ENCODE measurements at regions not wholly inside any gene's neighbourhood (a gene's known extent, or its start where the extent isn't known, plus 50 kb on each side); places are given as distances from the start of the nearest gene placed in this dataset.

- Mint-ChIP-seq H3K9me3 (ENCODE audit: insufficient read depth) (no peaks in the 10 kb centered on the region), H3K4me3 (no peak overlapping the region), H3K27me3 (no peaks in the 10 kb centered on the region), H3K27ac (no peak overlapping the region), H3K4me1 (no peaks in the 10 kb centered on the region)
- 92% methylated on average over 2 of the region's 2 CpGs for WGBS (ENCODE audit: insufficient coverage)
- no peaks in the 10 kb centered on the region for H3K9me3 ChIP-seq (ENCODE audit: control extremely low read depth in 1 of 3, control insufficient read depth in 2 of 3, insufficient read depth in 1 of 3, low read length in 2 of 3)
- no peak overlapping the region for H3K4me2 ChIP-seq (replicated peaks; ENCODE audit: low read depth, low read length, poor library complexity, severe bottlenecking)
- H3K4me1 ChIP-seq (ENCODE audit: control insufficient read depth in 2 of 2, insufficient read depth in 2 of 2, low read length in 2 of 2): no peaks in the 10 kb centered on the region
- H4K20me1 ChIP-seq (ENCODE audit: control insufficient read depth, insufficient read depth, low read length, poor library complexity, severe bottlenecking): no peaks in the 10 kb centered on the region
- no peaks in the 10 kb centered on the region for H3K27me3 ChIP-seq (replicated peaks in 1 of 4; ENCODE audit: control extremely low read depth in 1 of 4, control insufficient read depth in 3 of 4, insufficient read depth in 4 of 4, low read length in 3 of 4)
- H3K4me3 ChIP-seq (ENCODE audit: control extremely low read depth in 1 of 5, extremely low read depth in 1 of 5, insufficient read depth in 1 of 5, low read depth in 2 of 5, low read length in 4 of 5): no peak overlapping the region
- no peak overlapping the region for H3K27ac ChIP-seq (ENCODE audit: low read length in 2 of 2)
- intact Hi-C loops (cut with micrococcal nuclease): no loop called here
- TF ChIP-seq EZH2 (IDR thresholded peaks at IDR 0.05; ENCODE audit: borderline replicate concordance, insufficient read depth, low read depth, low read length, poor library complexity, severe bottlenecking): no peak
- TF ChIP-seq CTCF (IDR thresholded peaks at IDR 0.05): no peak
- ATAC-seq (ENCODE audit: low read depth) (no peak), DNase-seq (no peak)
- H3K36me3 ChIP-seq (replicated peaks in 1 of 2; ENCODE audit: control extremely low read depth in 1 of 2, control insufficient read depth in 1 of 2, extremely low read depth in 1 of 2, insufficient read depth in 2 of 2, low read length in 1 of 2): no peaks in the 10 kb centered on the region
- no peak overlapping the region for H3K9ac ChIP-seq (ENCODE audit: low read length)
- no peaks in the 10 kb centered on the region for H3K79me2 ChIP-seq (ENCODE audit: control insufficient read depth, insufficient read depth, low read length)
- no peak overlapping the region for H2AFZ ChIP-seq (ENCODE audit: insufficient read depth, low read depth, low read length, poor library complexity, severe bottlenecking)
- POLR2A ChIA-PET: no interaction called here
- CTCF ChIA-PET: interaction anchor here (1.1 kb wide), 1 partner anchor 24 kb away, joined by 3 read pairs; no protein-coding TSS in a partner anchor
Measured at GRCh38 chr20:12482661-12483060, 526.1 kb upstream of the SPTLC3 start.

- CTCF ChIA-PET: no interaction called here
- POLR2A ChIA-PET: no interaction called here
- Mint-ChIP-seq H3K27ac (no peak overlapping the region), H3K9me3 (ENCODE audit: insufficient read depth) (peaks cover 9% of the 10 kb centered on the region), H3K4me3 (no peak overlapping the region), H3K4me1 (no peaks in the 10 kb centered on the region), H3K27me3 (no peaks in the 10 kb centered on the region)
- H3K9ac ChIP-seq (ENCODE audit: low read length): no peak overlapping the region
- no peak overlapping the region for H2AFZ ChIP-seq (ENCODE audit: insufficient read depth, low read depth, low read length, poor library complexity, severe bottlenecking)
- H3K79me2 ChIP-seq (ENCODE audit: control insufficient read depth, insufficient read depth, low read length): no peaks in the 10 kb centered on the region
- no peaks in the 10 kb centered on the region for H3K27me3 ChIP-seq (replicated peaks in 1 of 4; ENCODE audit: control extremely low read depth in 1 of 4, control insufficient read depth in 3 of 4, insufficient read depth in 4 of 4, low read length in 3 of 4)
- intact Hi-C loops (cut with micrococcal nuclease): no loop called here
- no peaks in the 10 kb centered on the region for H4K20me1 ChIP-seq (ENCODE audit: control insufficient read depth, insufficient read depth, low read length, poor library complexity, severe bottlenecking)
- H3K36me3 ChIP-seq (replicated peaks in 1 of 2; ENCODE audit: control extremely low read depth in 1 of 2, control insufficient read depth in 1 of 2, extremely low read depth in 1 of 2, insufficient read depth in 2 of 2, low read length in 1 of 2): no peaks in the 10 kb centered on the region
- H3K4me2 ChIP-seq (replicated peaks; ENCODE audit: low read depth, low read length, poor library complexity, severe bottlenecking): no peak overlapping the region
- H3K4me1 ChIP-seq (ENCODE audit: control insufficient read depth in 2 of 2, insufficient read depth in 2 of 2, low read length in 2 of 2): no peaks in the 10 kb centered on the region
- TF ChIP-seq CTCF (IDR thresholded peaks at IDR 0.05) (no peak), EZH2 (IDR thresholded peaks at IDR 0.05; ENCODE audit: borderline replicate concordance, insufficient read depth, low read depth, low read length, poor library complexity, severe bottlenecking) (no peak)
- no peak for DNase-seq
- WGBS (ENCODE audit: insufficient coverage): 100% methylated on average over 1 of the region's 2 CpGs
- H3K27ac ChIP-seq (ENCODE audit: low read length in 2 of 2): no peak overlapping the region
- H3K4me3 ChIP-seq (ENCODE audit: control extremely low read depth in 1 of 5, extremely low read depth in 1 of 5, insufficient read depth in 1 of 5, low read depth in 2 of 5, low read length in 4 of 5): no peak overlapping the region
- H3K9me3 ChIP-seq (ENCODE audit: control extremely low read depth in 1 of 3, control insufficient read depth in 2 of 3, insufficient read depth in 1 of 3, low read length in 2 of 3): no peaks in the 10 kb centered on the region
- no peak for ATAC-seq (ENCODE audit: low read depth)
Measured at GRCh38 chr20:12502443-12502842, 506.3 kb upstream of the SPTLC3 start.

Data from B cell (primary cell).